H9 (cell line): ENCODE measurements at regions not wholly inside any gene's neighbourhood (a gene's known extent, or its start where the extent isn't known, plus 50 kb on each side); places are given as distances from the start of the nearest gene placed in this dataset.

Source experiments
- DNase-seq: peaks from one replicate; pipeline ENCODE4 v3.0.0-alpha.2; 2017
- H2AFZ ChIP-seq: one replicate; pipeline ENCODE4 v1.6.1; 2013; ENCODE audit warnings: mild to moderate bottlenecking, low read length, control low read depth, moderate library complexity
- H2AK5ac ChIP-seq: 2 replicates; pipeline ENCODE4 v1.6.1; 2013; ENCODE audit warnings: low read length, control low read depth, mixed read lengths; ENCODE audit not compliant: insufficient read length
- H2BK120ac ChIP-seq: one replicate; pipeline ENCODE4 v1.6.1; 2013; ENCODE audit warnings: low read depth, mild to moderate bottlenecking, low read length, control low read depth, inconsistent platforms; ENCODE audit not compliant: poor library complexity, severe bottlenecking
- H2BK12ac ChIP-seq: 2 replicates; pipeline ENCODE4 v1.6.1; 2013; ENCODE audit warnings: low read length, control low read depth, mixed read lengths, low read depth; ENCODE audit not compliant: insufficient read length
- H2BK15ac ChIP-seq: 2 replicates; pipeline ENCODE4 v1.6.1; 2013; ENCODE audit warnings: low read depth, low read length, control low read depth
- H2BK20ac ChIP-seq: one replicate; pipeline ENCODE4 v1.6.1; 2013; ENCODE audit warnings: low read depth, mild to moderate bottlenecking, low read length, control low read depth, inconsistent platforms; ENCODE audit not compliant: poor library complexity, severe bottlenecking
- H2BK5ac ChIP-seq: 2 replicates; pipeline ENCODE4 v1.6.1; 2013; ENCODE audit warnings: low read length, control low read depth, mixed read lengths; ENCODE audit not compliant: insufficient read length
- H3K14ac ChIP-seq: 2 replicates; pipeline ENCODE4 v1.6.1; 2013; ENCODE audit warnings: low read length, control low read depth; ENCODE audit not compliant: insufficient read depth
- H3K18ac ChIP-seq: 2 replicates; pipeline ENCODE4 v1.6.1; 2013; ENCODE audit warnings: low read depth, mild to moderate bottlenecking, mixed read lengths, low read length, control low read depth; ENCODE audit not compliant: insufficient read length
- H3K23ac ChIP-seq: 2 replicates; pipeline ENCODE4 v1.6.1; 2013; ENCODE audit warnings: low read length, control low read depth, mixed read lengths, low read depth; ENCODE audit not compliant: insufficient read length
- H3K23me2 ChIP-seq: 2 replicates; pipeline ENCODE4 v1.6.1; 2013; ENCODE audit warnings: low read depth, mild to moderate bottlenecking, mixed read lengths, low read length, control low read depth; ENCODE audit not compliant: insufficient read length, poor library complexity, severe bottlenecking
- H3K27ac ChIP-seq: 2 replicates; pipeline ENCODE4 v1.5.1; 2013; ENCODE audit warnings: low read length, control low read depth, mixed read lengths, low read depth; ENCODE audit not compliant: insufficient read length
- H3K27me3 ChIP-seq: 2 replicates; pipeline ENCODE4 v1.6.1; 2013; ENCODE audit warnings: low read length, control low read depth, inconsistent platforms; ENCODE audit not compliant: insufficient read depth
- H3K4ac ChIP-seq: 2 replicates; pipeline ENCODE4 v1.6.1; 2013; ENCODE audit warnings: low read depth, mild to moderate bottlenecking, control low read depth, inconsistent platforms, low read length, moderate library complexity
- H3K4me1 ChIP-seq: 2 replicates; pipeline ENCODE4 v1.6.1; 2013; ENCODE audit warnings: low read length, control low read depth, inconsistent platforms; ENCODE audit not compliant: insufficient read depth
- H3K4me2 ChIP-seq: 2 replicates; pipeline ENCODE4 v1.6.1; 2013; ENCODE audit warnings: low read length, control low read depth, mixed read lengths; ENCODE audit not compliant: insufficient read length, insufficient read depth
- H3K56ac ChIP-seq: 2 replicates; pipeline ENCODE4 v1.6.1; 2013; ENCODE audit warnings: low read depth, mild to moderate bottlenecking, mixed read lengths, low read length, control low read depth; ENCODE audit not compliant: insufficient read length
- H3K79me1 ChIP-seq: 2 replicates; pipeline ENCODE4 v1.6.1; 2013; ENCODE audit warnings: low read depth, mild to moderate bottlenecking, moderate library complexity, low read length, control low read depth, inconsistent platforms; ENCODE audit not compliant: insufficient read depth, poor library complexity, severe bottlenecking
- H3K79me2 ChIP-seq: 2 replicates; pipeline ENCODE4 v1.6.1; 2013; ENCODE audit warnings: low read length, control low read depth, inconsistent platforms; ENCODE audit not compliant: insufficient read depth
- H3K9ac ChIP-seq: 2 replicates; pipeline ENCODE4 v1.6.1; 2013; ENCODE audit warnings: low read length, control low read depth, mixed read lengths; ENCODE audit not compliant: insufficient read length; ENCODE audit errors: extremely low read depth
- H3K9me3 ChIP-seq: one replicate; pipeline ENCODE4 v1.6.1; 2013; ENCODE audit warnings: low read depth, low read length, inconsistent platforms; ENCODE audit not compliant: control insufficient read depth
- H3T11ph ChIP-seq: one replicate; pipeline ENCODE4 v1.6.1; 2013; ENCODE audit warnings: mild to moderate bottlenecking, low read length, control low read depth, inconsistent platforms
- H4K20me1 ChIP-seq: one replicate; pipeline ENCODE4 v1.6.1; 2013; ENCODE audit not compliant: control insufficient read depth, insufficient read length, insufficient read depth
- H4K5ac ChIP-seq: 2 replicates; pipeline ENCODE4 v1.6.1; 2013; ENCODE audit warnings: low read depth, mild to moderate bottlenecking, mixed read lengths, low read length, control low read depth; ENCODE audit not compliant: insufficient read length
- H4K8ac ChIP-seq: replicated peaks from 2 replicates; pipeline ENCODE4 v1.6.1; 2013; ENCODE audit warnings: low read length, control low read depth, mixed read lengths, low read depth; ENCODE audit not compliant: insufficient read length
- H4K91ac ChIP-seq: 2 replicates; pipeline ENCODE4 v1.6.1; 2013; ENCODE audit warnings: low read depth, mild to moderate bottlenecking, moderate library complexity, mixed read lengths, low read length, control low read depth; ENCODE audit not compliant: insufficient read length
- H3K27ac Mint-ChIP-seq, 3 experiments: 2 replicates in 2 of 3; 3 replicates in 1 of 3; pipeline ENCODE4 v1.8.0; 2020 to 2021; ENCODE audit warnings: mixed read lengths in 3 of 3, mild to moderate bottlenecking in 1 of 3, moderate library complexity in 1 of 3
- H3K27me3 Mint-ChIP-seq: 2 replicates; pipeline ENCODE4 v1.8.0; 2021; ENCODE audit warnings: low read depth, mild to moderate bottlenecking, moderate library complexity, mixed read lengths
- H3K36me3 Mint-ChIP-seq, 3 experiments: 2 replicates in 2 of 3; 3 replicates in 1 of 3; pipeline ENCODE4 v1.8.0; 2020 to 2021; ENCODE audit warnings: low read depth in 3 of 3, mixed read lengths in 3 of 3; ENCODE audit not compliant: insufficient read depth in 1 of 3
- H3K4me1 Mint-ChIP-seq, 2 experiments: 2 replicates each; pipeline ENCODE4 v1.8.0; 2020; ENCODE audit warnings: mixed read lengths in 2 of 2
- H3K4me3 Mint-ChIP-seq, 2 experiments: 2 replicates in 1 of 2; 3 replicates in 1 of 2; pipeline ENCODE4 v1.8.0; 2020 to 2021; ENCODE audit warnings: mild to moderate bottlenecking in 2 of 2, mixed read lengths in 2 of 2, moderate library complexity in 1 of 2
- H3K9me3 Mint-ChIP-seq, 2 experiments: 2 replicates in 1 of 2; 3 replicates in 1 of 2; pipeline ENCODE4 v1.8.0; 2020; ENCODE audit warnings: mild to moderate bottlenecking in 2 of 2, mixed read lengths in 2 of 2, moderate library complexity in 1 of 2
- whole genome bisulfite sequencing: extraction: QIAGEN DNeasy Blood & Tissue Kit; methylation state at CpG from one replicate; pipeline ENCODE4 v1.1.7; 2013; ENCODE audit warnings: missing lambda C conversion rate, low lambda C conversion rate, mixed read lengths; ENCODE audit not compliant: insufficient read length; ENCODE audit errors: extremely low coverage; 5-methylcytosine and 5-hydroxymethylcytosine counted together
- TF ChIP-seq, protein P1 (sequence below): fragments of 200-600 bp; sonication (generic); conservative IDR thresholded peaks from 3 replicates; pipeline ENCODE4 v1.8.0; 2021; ENCODE audit warnings: antibody characterized with exemption, mild to moderate bottlenecking

DNA sequence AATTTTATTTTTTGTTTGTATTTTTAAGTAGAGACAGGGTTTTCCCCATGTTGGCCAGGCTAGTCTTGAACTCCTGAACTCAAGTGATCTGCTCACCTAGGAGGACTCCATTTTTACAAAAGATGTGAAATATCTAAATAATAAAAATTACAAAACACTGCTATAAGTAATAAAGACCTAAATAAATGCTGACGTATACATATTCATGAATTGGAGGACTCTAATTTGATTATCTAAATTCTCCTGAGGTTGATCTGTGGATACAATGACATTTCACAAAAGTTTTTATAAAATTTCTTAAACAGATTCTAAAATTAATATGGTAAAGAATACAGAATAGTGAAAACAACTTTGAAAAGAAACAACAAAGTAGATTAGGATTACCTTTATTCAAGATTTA is 1224.0 kb downstream of the SLC16A7 start:
- Histone ChIP-seq H2BK12ac (no peak overlapping the region), H4K8ac (no peak overlapping the region), H3K9ac (no peak overlapping the region), H2BK5ac (no peak overlapping the region), H3K27me3 (no peaks in the 10 kb centered on the region), H2BK120ac (no peak overlapping the region), H3K79me1 (no peaks in the 10 kb centered on the region), H4K20me1 (no peaks in the 10 kb centered on the region), H3K4me1 (no peaks in the 10 kb centered on the region), H3K56ac (no peak overlapping the region), H3K4me2 (no peak overlapping the region), H4K91ac (no peak overlapping the region), H4K5ac (no peak overlapping the region), H3K18ac (no peak overlapping the region), H2BK15ac (no peak overlapping the region), H3K4ac (no peak overlapping the region), H2AFZ (no peak overlapping the region), H3K27ac (no peak overlapping the region), H3K9me3 (peaks cover 6% of the 10 kb centered on the region), H3K23me2 (no peaks in the 10 kb centered on the region), H3K14ac (no peak overlapping the region), H3K23ac (no peak overlapping the region), H3T11ph (no peak overlapping the region), H2AK5ac (no peak overlapping the region), H3K79me2 (no peaks in the 10 kb centered on the region), H2BK20ac (no peak overlapping the region)
- no peak for DNase-seq
- no peaks in the 10 kb centered on the region for H3K4me1 Mint-ChIP-seq
- no peak overlapping the region for H3K4me3 Mint-ChIP-seq
- no CpG with 5 or more reads among the region's 1 CpG for WGBS
- H3K27me3 Mint-ChIP-seq: no peaks in the 10 kb centered on the region
- TF ChIP-seq, protein P1, sequence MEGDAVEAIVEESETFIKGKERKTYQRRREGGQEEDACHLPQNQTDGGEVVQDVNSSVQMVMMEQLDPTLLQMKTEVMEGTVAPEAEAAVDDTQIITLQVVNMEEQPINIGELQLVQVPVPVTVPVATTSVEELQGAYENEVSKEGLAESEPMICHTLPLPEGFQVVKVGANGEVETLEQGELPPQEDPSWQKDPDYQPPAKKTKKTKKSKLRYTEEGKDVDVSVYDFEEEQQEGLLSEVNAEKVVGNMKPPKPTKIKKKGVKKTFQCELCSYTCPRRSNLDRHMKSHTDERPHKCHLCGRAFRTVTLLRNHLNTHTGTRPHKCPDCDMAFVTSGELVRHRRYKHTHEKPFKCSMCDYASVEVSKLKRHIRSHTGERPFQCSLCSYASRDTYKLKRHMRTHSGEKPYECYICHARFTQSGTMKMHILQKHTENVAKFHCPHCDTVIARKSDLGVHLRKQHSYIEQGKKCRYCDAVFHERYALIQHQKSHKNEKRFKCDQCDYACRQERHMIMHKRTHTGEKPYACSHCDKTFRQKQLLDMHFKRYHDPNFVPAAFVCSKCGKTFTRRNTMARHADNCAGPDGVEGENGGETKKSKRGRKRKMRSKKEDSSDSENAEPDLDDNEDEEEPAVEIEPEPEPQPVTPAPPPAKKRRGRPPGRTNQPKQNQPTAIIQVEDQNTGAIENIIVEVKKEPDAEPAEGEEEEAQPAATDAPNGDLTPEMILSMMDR: no peak
- H3K36me3 Mint-ChIP-seq: peaks cover 2 to 18% (median 5%) of the 10 kb centered on the region in 3 experiments; a peak in 4 of 7 replicates
- H3K27ac Mint-ChIP-seq: no peak overlapping the region
- peaks cover 16 to 23% of the 10 kb centered on the region in 2 experiments for H3K9me3 Mint-ChIP-seq
